Astrocyte (in vitro differentiated cells and primary cell): ENCODE measurements at regions not wholly inside any gene's neighbourhood (a gene's known extent, or its start where the extent isn't known, plus 50 kb on each side); places are given as distances from the start of the nearest gene placed in this dataset.
"Not testable (repeated sequence)": the region's sequence is repeated elsewhere in the genome, so short reads cannot be mapped to it uniquely, and the experiment has no call there.

Source experiments
- EZH2 ChIP-seq: IDR thresholded peaks from 2 replicates; pipeline ENCODE4 v1.6.1; 2012; ENCODE audit warnings: mild to moderate bottlenecking, low read length, inconsistent platforms; ENCODE audit not compliant: insufficient read depth
- TF ChIP-seq, protein P1 (sequence below): IDR thresholded peaks from 2 replicates; pipeline ENCODE4 v1.5.1; 2011; ENCODE audit warnings: low read depth, mild to moderate bottlenecking, inconsistent platforms, low read length, moderate library complexity; ENCODE audit not compliant: insufficient read depth

DNA sequence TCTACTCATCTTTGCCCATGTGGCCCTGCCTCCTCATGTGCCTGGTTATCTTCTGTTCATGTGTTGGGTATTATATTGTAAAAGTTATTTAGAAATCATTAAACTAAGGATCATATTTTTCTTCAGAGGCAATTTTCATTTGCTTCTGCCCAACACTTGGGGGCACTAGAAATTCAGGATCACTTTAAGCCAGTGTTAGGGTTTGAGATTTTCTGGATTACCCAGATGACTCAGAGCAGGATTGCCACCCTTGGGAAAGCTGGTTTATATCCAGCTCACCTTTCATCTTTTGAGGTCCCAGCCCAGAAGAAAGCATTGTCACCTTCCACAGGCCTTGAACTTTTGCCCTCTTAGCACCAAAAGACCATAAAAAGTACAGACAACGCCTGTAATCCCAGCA, 99.4 kb upstream of the NBPF12 start:
- TF ChIP-seq, protein P1, sequence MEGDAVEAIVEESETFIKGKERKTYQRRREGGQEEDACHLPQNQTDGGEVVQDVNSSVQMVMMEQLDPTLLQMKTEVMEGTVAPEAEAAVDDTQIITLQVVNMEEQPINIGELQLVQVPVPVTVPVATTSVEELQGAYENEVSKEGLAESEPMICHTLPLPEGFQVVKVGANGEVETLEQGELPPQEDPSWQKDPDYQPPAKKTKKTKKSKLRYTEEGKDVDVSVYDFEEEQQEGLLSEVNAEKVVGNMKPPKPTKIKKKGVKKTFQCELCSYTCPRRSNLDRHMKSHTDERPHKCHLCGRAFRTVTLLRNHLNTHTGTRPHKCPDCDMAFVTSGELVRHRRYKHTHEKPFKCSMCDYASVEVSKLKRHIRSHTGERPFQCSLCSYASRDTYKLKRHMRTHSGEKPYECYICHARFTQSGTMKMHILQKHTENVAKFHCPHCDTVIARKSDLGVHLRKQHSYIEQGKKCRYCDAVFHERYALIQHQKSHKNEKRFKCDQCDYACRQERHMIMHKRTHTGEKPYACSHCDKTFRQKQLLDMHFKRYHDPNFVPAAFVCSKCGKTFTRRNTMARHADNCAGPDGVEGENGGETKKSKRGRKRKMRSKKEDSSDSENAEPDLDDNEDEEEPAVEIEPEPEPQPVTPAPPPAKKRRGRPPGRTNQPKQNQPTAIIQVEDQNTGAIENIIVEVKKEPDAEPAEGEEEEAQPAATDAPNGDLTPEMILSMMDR: not testable (repeated sequence)
- TF ChIP-seq EZH2: not testable (repeated sequence)
